ENCODE measurements at regions not wholly inside any gene's neighbourhood (a gene's known extent, or its start where the extent isn't known, plus 50 kb on each side); places are given as distances from the start of the nearest gene placed in this dataset.
"Not testable (repeated sequence)": the region's sequence is repeated elsewhere in the genome, so short reads cannot be mapped to it uniquely, and the experiment has no call there.

GRCh38 chr1:120656116-120656515, 67.6 kb upstream of the NBPF26 start:
- not testable (repeated sequence) for H3K36me3 Mint-ChIP-seq; ATAC-seq; H3K27ac Mint-ChIP-seq; H3K4me3 Mint-ChIP-seq; H3K4me1 Mint-ChIP-seq; DNase-seq (ENCODE audit: low spot score in 2 of 2); H3K9me3 Mint-ChIP-seq

DNA sequence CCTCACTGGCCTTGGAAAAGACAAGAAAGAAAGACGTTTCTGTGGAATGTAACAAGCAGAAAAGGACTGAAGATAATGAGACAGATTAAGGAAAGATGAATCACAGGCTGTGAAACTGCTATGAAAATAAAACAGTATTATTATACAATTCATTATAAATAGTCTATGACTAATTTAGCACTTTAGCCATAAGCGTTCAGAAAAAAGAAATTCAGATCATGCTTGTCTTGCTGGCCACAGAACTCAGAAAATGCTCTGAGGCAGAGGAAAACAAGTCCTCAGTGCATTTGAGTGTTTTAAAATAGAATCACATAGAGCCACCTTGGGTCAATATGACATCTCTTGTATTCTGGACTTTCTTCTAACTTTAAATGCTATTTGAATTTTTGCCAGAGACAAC, 65.9 kb upstream of the NBPF26 start:
- H3K27ac Mint-ChIP-seq; DNase-seq (ENCODE audit: low spot score in 2 of 2); H3K4me1 Mint-ChIP-seq; H3K36me3 Mint-ChIP-seq; H3K4me3 Mint-ChIP-seq; H3K9me3 Mint-ChIP-seq: not testable (repeated sequence)
- ATAC-seq: peak; percentile 67

- not testable (repeated sequence) for H3K4me1 Mint-ChIP-seq, H3K27ac Mint-ChIP-seq
These were observed 65.1 kb upstream of the NBPF26 start for GRCh38 chr1:120658622-120659021.

DNA sequence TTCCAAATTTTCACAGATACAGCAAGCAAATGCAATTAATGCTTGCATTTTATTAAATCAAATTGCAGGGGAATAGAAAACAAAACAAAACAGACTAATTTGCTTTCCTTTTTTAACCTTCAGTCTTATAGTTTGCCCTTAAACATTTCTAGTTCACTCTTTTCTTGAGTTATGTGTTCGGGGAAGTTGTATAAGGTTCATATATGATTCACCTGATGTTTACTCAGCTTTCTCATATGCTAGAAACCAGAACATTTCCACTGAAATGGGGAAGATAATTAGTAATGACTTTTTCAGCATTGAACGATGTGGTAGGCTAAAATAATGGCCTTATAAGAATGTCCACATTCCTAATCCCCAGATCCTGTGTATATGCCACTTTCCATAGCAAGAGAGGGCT, 64.6 kb upstream of the NBPF26 start:
- H3K4me3 Mint-ChIP-seq; DNase-seq (ENCODE audit: low spot score in 2 of 2); H3K9me3 Mint-ChIP-seq; H3K27ac Mint-ChIP-seq; H3K36me3 Mint-ChIP-seq; H3K4me1 Mint-ChIP-seq: not testable (repeated sequence)
- ATAC-seq: peak; percentile 76

More at GRCh38 chr1:120658622-120659021, 65.1 kb upstream of the NBPF26 start:
- H3K36me3 Mint-ChIP-seq; H3K4me3 Mint-ChIP-seq; DNase-seq (ENCODE audit: low spot score in 2 of 2); H3K9me3 Mint-ChIP-seq: not testable (repeated sequence)
- peak; percentile 70 for ATAC-seq

- ATAC-seq: peak; percentile 22
- H3K4me1 Mint-ChIP-seq; H3K9me3 Mint-ChIP-seq; H3K36me3 Mint-ChIP-seq; H3K27ac Mint-ChIP-seq; DNase-seq (ENCODE audit: low spot score in 2 of 2): not testable (repeated sequence)
- peak overlapping the region; percentile 63 for H3K4me3 Mint-ChIP-seq
These were observed 59.1 kb upstream of the NBPF26 start for GRCh38 chr1:120664376-120665249.

DNA sequence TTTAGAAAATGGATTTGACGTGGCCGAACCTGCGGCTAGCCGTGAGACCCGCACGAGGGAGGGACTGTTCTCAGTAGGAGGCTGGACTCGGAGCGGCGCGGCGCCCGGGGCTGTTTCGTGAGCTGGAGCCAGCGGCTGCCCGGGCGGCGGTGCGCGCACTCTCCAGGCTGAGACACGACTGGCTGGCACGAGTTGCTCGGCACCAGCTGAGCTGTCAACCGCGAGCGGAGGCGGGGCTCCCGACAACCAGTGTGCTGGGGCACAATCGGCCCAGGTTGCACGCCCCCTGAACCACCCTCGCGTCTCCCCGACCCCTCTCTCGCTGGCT, 58.5 kb upstream of the NBPF26 start:
- peak; percentile 97 for ATAC-seq
- DNase-seq (ENCODE audit: low spot score in 2 of 2): peak in 1 of 2 donors; percentile 54
- peak overlapping the region; percentile 63 for H3K4me3 Mint-ChIP-seq
- H3K36me3 Mint-ChIP-seq, H3K27ac Mint-ChIP-seq, H3K9me3 Mint-ChIP-seq, H3K4me1 Mint-ChIP-seq: not testable (repeated sequence)

GRCh38 chr1:120668187-120668586, 55.6 kb upstream of the NBPF26 start:
- H3K36me3 Mint-ChIP-seq; H3K4me1 Mint-ChIP-seq; H3K4me3 Mint-ChIP-seq; DNase-seq (ENCODE audit: low spot score in 2 of 2); H3K9me3 Mint-ChIP-seq; H3K27ac Mint-ChIP-seq: not testable (repeated sequence)
- peak; percentile 83 for ATAC-seq

Data from stimulated activated effector memory CD8-positive, alpha-beta T cell treated with anti-CD3 and anti-CD28 coated beads, Interleukin-12 subunit alpha, Interleukin-12 subunit beta, amount 100 ng/mL, for 72 hours (primary cell).